NB4 (cell line): ENCODE measurements at regions not wholly inside any gene's neighbourhood (a gene's known extent, or its start where the extent isn't known, plus 50 kb on each side); places are given as distances from the start of the nearest gene placed in this dataset.

Experiments used
- TF ChIP-seq, protein P1 (sequence below): IDR thresholded peaks from one replicate; pipeline ENCODE4 v1.5.1; 2012; ENCODE audit warnings: low read depth, low read length
- TF ChIP-seq, protein P2 (sequence below): IDR thresholded peaks from 2 replicates; pipeline ENCODE4 v1.6.1; 2011; ENCODE audit warnings: low read depth, low read length

DNA sequence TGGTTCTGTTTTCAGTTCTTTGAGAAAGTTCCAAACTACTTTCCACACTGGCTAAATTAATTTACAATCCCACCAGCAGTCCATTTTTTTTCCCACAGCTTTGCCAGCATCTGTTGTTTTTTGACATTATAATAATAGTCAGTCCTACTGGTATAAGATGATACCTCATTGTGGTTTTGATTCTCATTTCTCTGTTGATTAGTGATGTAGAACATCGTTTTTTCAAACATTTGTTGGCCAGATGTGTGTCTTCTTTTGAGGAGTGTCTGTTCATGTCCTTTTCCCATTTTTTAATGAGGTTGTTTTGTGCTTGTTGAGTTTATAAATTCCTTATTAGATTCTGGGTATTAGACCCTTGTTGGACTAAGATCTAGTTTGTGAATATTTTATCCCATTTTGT lies 376.8 kb upstream of the NT5C1B start:
- TF ChIP-seq, protein P1, sequence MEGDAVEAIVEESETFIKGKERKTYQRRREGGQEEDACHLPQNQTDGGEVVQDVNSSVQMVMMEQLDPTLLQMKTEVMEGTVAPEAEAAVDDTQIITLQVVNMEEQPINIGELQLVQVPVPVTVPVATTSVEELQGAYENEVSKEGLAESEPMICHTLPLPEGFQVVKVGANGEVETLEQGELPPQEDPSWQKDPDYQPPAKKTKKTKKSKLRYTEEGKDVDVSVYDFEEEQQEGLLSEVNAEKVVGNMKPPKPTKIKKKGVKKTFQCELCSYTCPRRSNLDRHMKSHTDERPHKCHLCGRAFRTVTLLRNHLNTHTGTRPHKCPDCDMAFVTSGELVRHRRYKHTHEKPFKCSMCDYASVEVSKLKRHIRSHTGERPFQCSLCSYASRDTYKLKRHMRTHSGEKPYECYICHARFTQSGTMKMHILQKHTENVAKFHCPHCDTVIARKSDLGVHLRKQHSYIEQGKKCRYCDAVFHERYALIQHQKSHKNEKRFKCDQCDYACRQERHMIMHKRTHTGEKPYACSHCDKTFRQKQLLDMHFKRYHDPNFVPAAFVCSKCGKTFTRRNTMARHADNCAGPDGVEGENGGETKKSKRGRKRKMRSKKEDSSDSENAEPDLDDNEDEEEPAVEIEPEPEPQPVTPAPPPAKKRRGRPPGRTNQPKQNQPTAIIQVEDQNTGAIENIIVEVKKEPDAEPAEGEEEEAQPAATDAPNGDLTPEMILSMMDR, result no peak
- TF ChIP-seq, protein P2, sequence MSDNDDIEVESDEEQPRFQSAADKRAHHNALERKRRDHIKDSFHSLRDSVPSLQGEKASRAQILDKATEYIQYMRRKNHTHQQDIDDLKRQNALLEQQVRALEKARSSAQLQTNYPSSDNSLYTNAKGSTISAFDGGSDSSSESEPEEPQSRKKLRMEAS, result no peak
